Neural cell (in vitro differentiated cells): ENCODE measurements at regions not wholly inside any gene's neighbourhood (a gene's known extent, or its start where the extent isn't known, plus 50 kb on each side); places are given as distances from the start of the nearest gene placed in this dataset.

ENCODE experiments used
- CTCF ChIP-seq: fragments of 450-650 bp; IDR thresholded peaks from 2 replicates; pipeline ENCODE4 v1.5.1; 2014; ENCODE audit warnings: antibody characterized with exemption, mild to moderate bottlenecking, moderate library complexity; ENCODE audit not compliant: poor library complexity, severe bottlenecking
- EZH2 ChIP-seq: fragments of 200-600, 300-800 bp; shearing (Covaris generic), sonication (generic); IDR thresholded peaks from 2 replicates; pipeline ENCODE4 v1.6.1; 2014; ENCODE audit warnings: antibody characterized with exemption, low read length, borderline replicate concordance, mild to moderate bottlenecking; ENCODE audit not compliant: insufficient read depth, poor library complexity, severe bottlenecking
- REST ChIP-seq: IDR thresholded peaks from 2 replicates; pipeline ENCODE4 v1.6.1; 2012; ENCODE audit warnings: borderline replicate concordance

GRCh38 chr3:81375921-81376320 lies 385.5 kb downstream of the GBE1 start:
- TF ChIP-seq CTCF (no peak), REST (no peak), EZH2 (no peak)
